Adipocyte (in vitro differentiated cells): ENCODE measurements at regions not wholly inside any gene's neighbourhood (a gene's known extent, or its start where the extent isn't known, plus 50 kb on each side); places are given as distances from the start of the nearest gene placed in this dataset.

Source experiments
- DNase-seq: peaks from one replicate; pipeline ENCODE4 v3.0.0-alpha.2; 2015; ENCODE audit warnings: low read depth
- H3K27me3 ChIP-seq: replicated peaks from 2 replicates; pipeline ENCODE4 v1.7.0; 2013; ENCODE audit warnings: mild to moderate bottlenecking, low read length, moderate library complexity; ENCODE audit not compliant: control insufficient read depth, insufficient read depth
- H3K36me3 ChIP-seq: 2 replicates; pipeline ENCODE4 v1.7.0; 2013; ENCODE audit warnings: low read length, mild to moderate bottlenecking, moderate library complexity; ENCODE audit not compliant: control insufficient read depth, insufficient read depth, severe bottlenecking
- H3K4me1 ChIP-seq: 2 replicates; pipeline ENCODE4 v1.7.0; 2013; ENCODE audit warnings: mild to moderate bottlenecking, low read length, moderate library complexity; ENCODE audit not compliant: control insufficient read depth, insufficient read depth
- H3K4me3 ChIP-seq: 2 replicates; pipeline ENCODE4 v1.7.0; 2013; ENCODE audit warnings: mild to moderate bottlenecking, low read length, moderate library complexity
- H3K9ac ChIP-seq: 2 replicates; pipeline ENCODE4 v1.7.0; 2013; ENCODE audit warnings: mild to moderate bottlenecking, low read length, moderate library complexity
- H3K9me3 ChIP-seq: 2 replicates; pipeline ENCODE4 v1.7.0; 2013; ENCODE audit warnings: mild to moderate bottlenecking, low read length, moderate library complexity; ENCODE audit not compliant: control insufficient read depth

- Histone ChIP-seq H3K27me3 (no peaks in the 10 kb centered on the region), H3K9ac (no peak overlapping the region), H3K36me3 (no peaks in the 10 kb centered on the region), H3K4me1 (peaks cover 20% of the 10 kb centered on the region), H3K4me3 (no peak overlapping the region), H3K9me3 (no peaks in the 10 kb centered on the region)
- no peak for DNase-seq
Observed at GRCh38 chr2:128374711-128375413, 56.2 kb upstream of the HS6ST1 start.

- H3K9ac ChIP-seq: no peak overlapping the region
- H3K4me3 ChIP-seq: no peak overlapping the region
- no peaks in the 10 kb centered on the region for H3K9me3 ChIP-seq
- no peaks in the 10 kb centered on the region for H3K27me3 ChIP-seq
- peaks cover 21% of the 10 kb centered on the region for H3K4me1 ChIP-seq
- no peaks in the 10 kb centered on the region for H3K36me3 ChIP-seq
- no peak for DNase-seq
Observed at GRCh38 chr2:128375454-128375853, 56.8 kb upstream of the HS6ST1 start.

- Histone ChIP-seq H3K9me3 (no peaks in the 10 kb centered on the region), H3K4me3 (no peak overlapping the region), H3K9ac (no peak overlapping the region), H3K27me3 (no peaks in the 10 kb centered on the region), H3K4me1 (peaks cover 29% of the 10 kb centered on the region), H3K36me3 (no peaks in the 10 kb centered on the region)
- no peak for DNase-seq
Observed at GRCh38 chr2:128376241-128377041, 57.8 kb upstream of the HS6ST1 start.

- no peak overlapping the region for H3K9ac ChIP-seq
- no peak overlapping the region for H3K4me3 ChIP-seq
- no peaks in the 10 kb centered on the region for H3K27me3 ChIP-seq
- H3K36me3 ChIP-seq: no peaks in the 10 kb centered on the region
- H3K4me1 ChIP-seq: peaks cover 29% of the 10 kb centered on the region
- no peaks in the 10 kb centered on the region for H3K9me3 ChIP-seq
- DNase-seq: no peak
Observed at GRCh38 chr2:128377071-128377910, 58.6 kb upstream of the HS6ST1 start.

- peak overlapping the region; percentile 73 for H3K9ac ChIP-seq
- H3K27me3 ChIP-seq: no peaks in the 10 kb centered on the region
- DNase-seq: no peak
- H3K36me3 ChIP-seq: no peaks in the 10 kb centered on the region
- H3K9me3 ChIP-seq: no peaks in the 10 kb centered on the region
- no peak overlapping the region for H3K4me3 ChIP-seq
- peaks cover 29% of the 10 kb centered on the region for H3K4me1 ChIP-seq
Observed at GRCh38 chr2:128378231-128379020, 59.8 kb upstream of the HS6ST1 start.

- Histone ChIP-seq H3K36me3 (no peaks in the 10 kb centered on the region), H3K4me1 (peaks cover 29% of the 10 kb centered on the region), H3K27me3 (no peaks in the 10 kb centered on the region), H3K9ac (peak overlapping the region; percentile 73), H3K4me3 (no peak overlapping the region), H3K9me3 (no peaks in the 10 kb centered on the region)
- peak; percentile 59 for DNase-seq
Observed at GRCh38 chr2:128379021-128380015, 60.6 kb upstream of the HS6ST1 start.

- Histone ChIP-seq H3K4me3 (no peak overlapping the region), H3K9ac (peak overlapping the region; percentile 73), H3K36me3 (no peaks in the 10 kb centered on the region), H3K9me3 (no peaks in the 10 kb centered on the region), H3K27me3 (no peaks in the 10 kb centered on the region), H3K4me1 (peaks cover 29% of the 10 kb centered on the region)
- DNase-seq: no peak
Observed at GRCh38 chr2:128380061-128380889, 61.6 kb upstream of the HS6ST1 start.

GRCh38 chr2:128380961-128381938 is 62.6 kb upstream of the HS6ST1 start:
- H3K9ac ChIP-seq: peak overlapping the region; percentile 43
- no peaks in the 10 kb centered on the region for H3K9me3 ChIP-seq
- H3K4me3 ChIP-seq: no peak overlapping the region
- peaks cover 29% of the 10 kb centered on the region for H3K4me1 ChIP-seq
- no peaks in the 10 kb centered on the region for H3K27me3 ChIP-seq
- DNase-seq: no peak
- H3K36me3 ChIP-seq: no peaks in the 10 kb centered on the region

GRCh38 chr2:128384446-128384845 is 65.8 kb upstream of the HS6ST1 start:
- DNase-seq: no peak
- peaks cover 30% of the 10 kb centered on the region for H3K4me1 ChIP-seq
- no peaks in the 10 kb centered on the region for H3K9me3 ChIP-seq
- no peak overlapping the region for H3K9ac ChIP-seq
- no peaks in the 10 kb centered on the region for H3K36me3 ChIP-seq
- no peak overlapping the region for H3K4me3 ChIP-seq
- H3K27me3 ChIP-seq: no peaks in the 10 kb centered on the region
